Suprapubic skin (tissue), 4 donors: ENCODE measurements at regions not wholly inside any gene's neighbourhood (a gene's known extent, or its start where the extent isn't known, plus 50 kb on each side); places are given as distances from the start of the nearest gene placed in this dataset.

Experiments
- DNase-seq, 2 donors: peaks; one replicate each; pipeline ENCODE4 v3.0.0-alpha.2; 2019; ENCODE audit warnings: low spot score in 2 of 2
- H3K27ac ChIP-seq: fragments of 200-600 bp; sonication (generic); one replicate; pipeline ENCODE4 v1.5.1; 2019
- H3K27me3 ChIP-seq: fragments of 200-600 bp; sonication (generic); one replicate; pipeline ENCODE4 v1.5.1; 2019
- H3K36me3 ChIP-seq: fragments of 200-600 bp; sonication (generic); one replicate; pipeline ENCODE4 v1.5.1; 2019
- H3K4me1 ChIP-seq: fragments of 200-600 bp; sonication (generic); one replicate; pipeline ENCODE4 v1.5.1; 2019
- H3K4me3 ChIP-seq: fragments of 200-600 bp; sonication (generic); one replicate; pipeline ENCODE4 v1.5.1; 2019; ENCODE audit warnings: mild to moderate bottlenecking
- H3K9me3 ChIP-seq: fragments of 200-600 bp; sonication (generic); one replicate; pipeline ENCODE4 v1.5.1; 2019
- CTCF ChIP-seq, 2 donors: fragments of 200-600 bp in 1 of 2; fragments of 450-650 bp in 1 of 2; sonication (generic) in 1 of 2; IDR thresholded peaks; one replicate each; pipeline ENCODE4 v1.5.1; 2016 to 2019; ENCODE audit warnings: antibody characterized with exemption in 2 of 2, mild to moderate bottlenecking in 1 of 2, moderate library complexity in 1 of 2
- EP300 ChIP-seq: sonication (generic); formaldehyde crosslinking; IDR thresholded peaks from one replicate; pipeline ENCODE4 v1.6.1; 2017; ENCODE audit warnings: antibody characterized with exemption
- POLR2A ChIP-seq, 2 donors: fragments of 450-650 bp; IDR thresholded peaks; one replicate each; pipeline ENCODE4 v1.6.1; 2017; ENCODE audit warnings: antibody characterized with exemption in 2 of 2, mild to moderate bottlenecking in 2 of 2, moderate library complexity in 2 of 2
- POLR2AphosphoS5 ChIP-seq, 3 donors: sonication (generic); formaldehyde crosslinking; IDR thresholded peaks; one replicate each; pipeline ENCODE4 v1.6.1; 2017; ENCODE audit warnings: antibody characterized with exemption in 3 of 3
- WGBS: methylation state at CpG from one replicate; pipeline ENCODE4 v1.1.5; 2018; 5-methylcytosine and 5-hydroxymethylcytosine counted together

- Histone ChIP-seq H3K9me3 (no peaks in the 10 kb centered on the region), H3K4me1 (no peaks in the 10 kb centered on the region), H3K36me3 (no peaks in the 10 kb centered on the region), H3K27ac (no peak overlapping the region), H3K4me3 (no peak overlapping the region), H3K27me3 (no peaks in the 10 kb centered on the region)
- 82% methylated on average over 4 of the region's 4 CpGs for WGBS
- TF ChIP-seq CTCF (IDR thresholded peaks at IDR 0.05) (no peak), EP300 (no peak), POLR2A (IDR thresholded peaks at IDR 0.05) (no peak), POLR2AphosphoS5 (IDR thresholded peaks at IDR 0.05) (no peak)
- no peak for DNase-seq
These were observed 352.7 kb downstream of the CDH2 start for GRCh38 chr18:27824275-27824674.

- no peaks in the 10 kb centered on the region for H3K36me3 ChIP-seq
- H3K9me3 ChIP-seq, result no peaks in the 10 kb centered on the region
- no peak for TF ChIP-seq POLR2AphosphoS5 (IDR thresholded peaks at IDR 0.05)
- no peaks in the 10 kb centered on the region for H3K27me3 ChIP-seq
- H3K4me1 ChIP-seq, result no peaks in the 10 kb centered on the region
- WGBS, result 83% methylated on average over 4 of the region's 4 CpGs
- no peak overlapping the region for H3K4me3 ChIP-seq
- H3K27ac ChIP-seq, result no peak overlapping the region
- DNase-seq, result no peak
These were observed 353.9 kb downstream of the CDH2 start for GRCh38 chr18:27823053-27823452.

GRCh38 chr18:27808683-27809082, 368.2 kb downstream of the CDH2 start:
- Histone ChIP-seq H3K27ac (no peak overlapping the region), H3K9me3 (no peaks in the 10 kb centered on the region), H3K27me3 (no peaks in the 10 kb centered on the region), H3K4me3 (no peak overlapping the region), H3K36me3 (no peaks in the 10 kb centered on the region), H3K4me1 (no peaks in the 10 kb centered on the region)
- no peak for DNase-seq
- WGBS, result 55% methylated on average over 1 of the region's 1 CpG
- TF ChIP-seq POLR2A (IDR thresholded peaks at IDR 0.05) (no peak), CTCF (IDR thresholded peaks at IDR 0.05) (no peak), POLR2AphosphoS5 (IDR thresholded peaks at IDR 0.05) (no peak), EP300 (no peak)

GRCh38 chr18:27803957-27804356, 373.0 kb downstream of the CDH2 start:
- no peaks in the 10 kb centered on the region for H3K36me3 ChIP-seq
- H3K27ac ChIP-seq, result no peak overlapping the region
- 18% methylated on average over 2 of the region's 2 CpGs for WGBS
- H3K27me3 ChIP-seq, result no peaks in the 10 kb centered on the region
- no peak for DNase-seq
- no peak for TF ChIP-seq POLR2A (IDR thresholded peaks at IDR 0.05)
- no peak for TF ChIP-seq EP300
- no peak for TF ChIP-seq CTCF (IDR thresholded peaks at IDR 0.05)
- no peak for TF ChIP-seq POLR2AphosphoS5 (IDR thresholded peaks at IDR 0.05)
- no peak overlapping the region for H3K4me3 ChIP-seq
- H3K9me3 ChIP-seq, result no peaks in the 10 kb centered on the region
- no peaks in the 10 kb centered on the region for H3K4me1 ChIP-seq

GRCh38 chr18:27797484-27797883, 379.4 kb downstream of the CDH2 start:
- no peaks in the 10 kb centered on the region for H3K4me1 ChIP-seq
- no peak for TF ChIP-seq CTCF (IDR thresholded peaks at IDR 0.05)
- TF ChIP-seq POLR2AphosphoS5 (IDR thresholded peaks at IDR 0.05), result no peak
- TF ChIP-seq EP300, result no peak
- TF ChIP-seq POLR2A (IDR thresholded peaks at IDR 0.05), result no peak
- no peak overlapping the region for H3K27ac ChIP-seq
- H3K36me3 ChIP-seq, result no peaks in the 10 kb centered on the region
- H3K4me3 ChIP-seq, result no peak overlapping the region
- WGBS, result 42% methylated on average over 1 of the region's 1 CpG
- DNase-seq, result no peak
- H3K27me3 ChIP-seq, result no peaks in the 10 kb centered on the region
- H3K9me3 ChIP-seq, result no peaks in the 10 kb centered on the region

GRCh38 chr18:27794181-27794926, 382.6 kb downstream of the CDH2 start:
- no peaks in the 10 kb centered on the region for H3K27me3 ChIP-seq
- WGBS, result 87% methylated on average over 2 of the region's 2 CpGs
- no peak for DNase-seq
- no peak overlapping the region for H3K4me3 ChIP-seq
- H3K27ac ChIP-seq, result no peak overlapping the region
- no peaks in the 10 kb centered on the region for H3K36me3 ChIP-seq
- TF ChIP-seq CTCF (IDR thresholded peaks at IDR 0.05) (no peak), EP300 (no peak), POLR2A (IDR thresholded peaks at IDR 0.05) (no peak), POLR2AphosphoS5 (IDR thresholded peaks at IDR 0.05) (no peak)
- peaks cover 5% of the 10 kb centered on the region for H3K4me1 ChIP-seq
- H3K9me3 ChIP-seq, result no peaks in the 10 kb centered on the region
